HCT116 (cell line): ENCODE measurements at regions not wholly inside any gene's neighbourhood (a gene's known extent, or its start where the extent isn't known, plus 50 kb on each side); places are given as distances from the start of the nearest gene placed in this dataset.

ENCODE experiments used
- ATAC-seq: fragments of 200-7000 bp; cut with Tn5 transposase; 2 replicates; pipeline ENCODE4 v1.9.1; 2020; ENCODE audit warnings: mild to moderate bottlenecking, moderate library complexity
- BruUV-seq: library from RNA; stranded (reverse); fragments of 400-500 nt; replicated peaks from 2 replicates; lab custom pipeline; 2021; lab: Mats Ljungman, UMichigan
- CTCF ChIA-PET: fragments of 300-600 bp; sonication (Branson Sonifier 250); formaldehyde crosslinking; loops from one replicate; lab custom pipeline; 2021; ENCODE audit warnings: antibody characterized with exemption; lab: Charles Lee
- POLR2A ChIA-PET: fragments of 300-600, 350-600 bp; sonication (Branson Sonifier 250); formaldehyde crosslinking; loops from one replicate; lab custom pipeline; 2021; ENCODE audit warnings: antibody characterized with exemption; lab: Charles Lee
- RAD21 ChIA-PET, 2 experiments: fragments of 300-600 bp; sonication (Branson Sonifier 250); formaldehyde crosslinking; loops; one replicate each; lab custom pipeline; 2023; ENCODE audit warnings: low total read pairs in 2 of 2; ENCODE audit not compliant: uncharacterized antibody in 2 of 2, unreplicated experiment in 2 of 2, low non-redundant PET in 1 of 2; lab: Charles Lee
- DNase-seq: peaks from one replicate; pipeline ENCODE4 v3.0.0-alpha.2; 2010; ENCODE audit warnings: low read depth, low spot score
- H2AFZ ChIP-seq: fragments of 200-600 bp; shearing (Covaris generic), sonication (generic); 2 replicates; pipeline ENCODE4 v1.6.1; 2017; ENCODE audit warnings: low read depth, mixed run types, mixed read lengths, antibody characterized with exemption, low read length; ENCODE audit not compliant: poor library complexity, severe bottlenecking
- H3K27ac ChIP-seq: 2 replicates; pipeline ENCODE4 v1.5.1; 2012; ENCODE audit warnings: low read depth, low read length
- H3K27me3 ChIP-seq: fragments of 200-600 bp; sonication (generic); 2 replicates; pipeline ENCODE4 v1.6.1; 2016; ENCODE audit warnings: mixed run types, low read length, mixed read lengths; ENCODE audit not compliant: insufficient read depth
- H3K36me3 ChIP-seq, 2 experiments: fragments of 200-500 bp in 1 of 2; fragments of 200-600 bp in 1 of 2; sonication (Bioruptor generic) in 1 of 2; sonication (generic) in 1 of 2; 2 replicates each; pipeline versions ENCODE4 v1.5.1 to v1.6.1; 2014 to 2016; ENCODE audit warnings: low read length in 2 of 2, inconsistent platforms in 1 of 2, mixed read lengths in 1 of 2, mixed run types in 1 of 2; ENCODE audit not compliant: insufficient read depth in 2 of 2, control insufficient read depth in 1 of 2
- H3K4me1 ChIP-seq, 2 experiments: fragments of 200-600 bp in 1 of 2; sonication (generic) in 1 of 2; 2 replicates each; pipeline versions ENCODE4 v1.5.1 to v1.6.1; 2012 to 2017; ENCODE audit warnings: low read length in 2 of 2, inconsistent platforms in 1 of 2, mild to moderate bottlenecking in 1 of 2, mixed read lengths in 1 of 2, mixed run types in 1 of 2, moderate library complexity in 1 of 2; ENCODE audit not compliant: insufficient read depth in 2 of 2, control insufficient read depth in 1 of 2
- H3K4me2 ChIP-seq: fragments of 200-600 bp; sonication (generic); 2 replicates; pipeline ENCODE4 v1.6.1; 2017; ENCODE audit warnings: mixed run types, low read length, mixed read lengths
- H3K4me3 ChIP-seq, 2 experiments: fragments of 200-600 bp in 1 of 2; sonication (generic) in 1 of 2; replicated peaks in 1 of 2; 2 replicates each; pipeline ENCODE4 v1.5.1; 2011 to 2016; ENCODE audit warnings: low read length in 2 of 2, control low read depth in 1 of 2, low read depth in 1 of 2, mild to moderate bottlenecking in 1 of 2, mixed read lengths in 1 of 2, mixed run types in 1 of 2
- H3K79me2 ChIP-seq: fragments of 200-600 bp; sonication (generic); 2 replicates; pipeline ENCODE4 v1.6.1; 2017; ENCODE audit warnings: mild to moderate bottlenecking, mixed run types, low read length, moderate library complexity, mixed read lengths; ENCODE audit not compliant: insufficient read depth
- H3K9ac ChIP-seq: fragments of 200-600 bp; sonication (generic); 2 replicates; pipeline ENCODE4 v1.6.1; 2016; ENCODE audit warnings: low read length, mixed read lengths
- H3K9me2 ChIP-seq: fragments of 200-600 bp; sonication (generic), shearing (Covaris generic); 2 replicates; pipeline ENCODE4 v1.6.1; 2017; ENCODE audit warnings: mixed run types, mild to moderate bottlenecking, moderate library complexity; ENCODE audit not compliant: insufficient read depth
- H3K9me3 ChIP-seq, 2 experiments: fragments of 200-500 bp in 1 of 2; fragments of 200-600 bp in 1 of 2; sonication (Bioruptor generic) in 1 of 2; sonication (generic) in 1 of 2; 2 replicates each; pipeline ENCODE4 v1.6.1; 2014 to 2017; ENCODE audit warnings: low read length in 2 of 2, mixed read lengths in 2 of 2, inconsistent platforms in 1 of 2, low read depth in 1 of 2, mild to moderate bottlenecking in 1 of 2, mixed run types in 1 of 2, moderate library complexity in 1 of 2; ENCODE audit not compliant: control insufficient read depth in 1 of 2, insufficient read depth in 1 of 2
- H4K20me1 ChIP-seq: fragments of 200-600 bp; sonication (generic), shearing (Covaris generic); 2 replicates; pipeline ENCODE4 v1.6.1; 2017; ENCODE audit warnings: mixed run types, mild to moderate bottlenecking, moderate library complexity; ENCODE audit not compliant: insufficient read depth
- ATF3 ChIP-seq: IDR thresholded peaks from 2 replicates; pipeline ENCODE4 v1.6.1; 2012
- CBX3 ChIP-seq: IDR thresholded peaks from 2 replicates; pipeline ENCODE4 v1.6.1; 2012; ENCODE audit warnings: low read depth
- CTCF ChIP-seq, 3 experiments: fragments of 200-600 bp in 1 of 3; sonication (generic) in 1 of 3; IDR thresholded peaks in 2 of 3; conservative IDR thresholded peaks in 1 of 3; 2 replicates each; pipeline ENCODE4 v1.5.1; 2012 to 2017; ENCODE audit warnings: low read depth in 2 of 3, low read length in 2 of 3, antibody characterized with exemption in 1 of 3, borderline replicate concordance in 1 of 3, control low read depth in 1 of 3, mild to moderate bottlenecking in 1 of 3, mixed read lengths in 1 of 3, mixed run types in 1 of 3, moderate library complexity in 1 of 3; ENCODE audit not compliant: insufficient read depth in 1 of 3
- EGR1 ChIP-seq: IDR thresholded peaks from 2 replicates; pipeline ENCODE4 v1.6.1; 2012; ENCODE audit warnings: low read depth
- ELF1 ChIP-seq: IDR thresholded peaks from 2 replicates; pipeline ENCODE4 v1.6.1; 2012; ENCODE audit warnings: low read depth, borderline replicate concordance
- EZH2 ChIP-seq: fragments of 200-600 bp; sonication (generic); IDR thresholded peaks from 2 replicates; pipeline ENCODE4 v1.6.1; 2017; ENCODE audit warnings: antibody characterized with exemption, mixed run types
- JUND ChIP-seq: IDR thresholded peaks from 2 replicates; pipeline ENCODE4 v1.6.1; 2012
- POLR2A ChIP-seq: IDR thresholded peaks from 2 replicates; pipeline ENCODE4 v1.7.0; 2011; ENCODE audit warnings: borderline replicate concordance; ENCODE audit not compliant: insufficient read depth, insufficient read length; ENCODE audit errors: extremely low read depth
- POLR2AphosphoS5 ChIP-seq: IDR thresholded peaks from 2 replicates; pipeline ENCODE4 v1.6.1; 2011; ENCODE audit warnings: mild to moderate bottlenecking, low read depth, low read length, moderate library complexity
- RAD21 ChIP-seq: IDR thresholded peaks from 2 replicates; pipeline ENCODE4 v1.6.1; 2012; ENCODE audit warnings: low read depth, mild to moderate bottlenecking
- REST ChIP-seq: IDR thresholded peaks from 2 replicates; pipeline ENCODE4 v1.6.1; 2012; ENCODE audit warnings: low read depth
- SIN3A ChIP-seq: IDR thresholded peaks from 2 replicates; pipeline ENCODE4 v1.6.1; 2012; ENCODE audit warnings: low read depth
- ZFX ChIP-seq: fragments of 450-650 bp; IDR thresholded peaks from 2 replicates; pipeline ENCODE4 v1.6.1; 2017
- ZNF274 ChIP-seq: fragments of 200-500 bp; sonication (Bioruptor generic); IDR thresholded peaks from 2 replicates; pipeline ENCODE4 v1.6.1; 2014; ENCODE audit warnings: mild to moderate bottlenecking, low read depth, low read length, inconsistent platforms
- intact Hi-C: fragments of 100-400 bp; cut with micrococcal nuclease; formaldehyde crosslinking; loops from 2 replicates; pipeline ENCODE4 v1.10.0; 2022

GRCh38 chr11:109828387-109828786 lies 264.8 kb upstream of the ZC3H12C start:
- no peaks in the 10 kb centered on the region for H3K4me1 ChIP-seq
- no peak for DNase-seq

GRCh38 chr11:109838026-109838425 lies 255.2 kb upstream of the ZC3H12C start:
- no peak overlapping the region for H3K4me3 ChIP-seq
- H3K27me3 ChIP-seq, result no peaks in the 10 kb centered on the region
- no TSS peak for BruUV-seq
- H3K4me1 ChIP-seq, result no peaks in the 10 kb centered on the region
- no peak for DNase-seq
- no peak overlapping the region for H3K27ac ChIP-seq
- intact Hi-C loops, result no loop called here
- H3K9me2 ChIP-seq, result no peaks in the 10 kb centered on the region
- RAD21 ChIA-PET, result no interaction called here
- no peak overlapping the region for H2AFZ ChIP-seq
- no peaks in the 10 kb centered on the region for H3K36me3 ChIP-seq
- POLR2A ChIA-PET, result no interaction called here
- H3K9me3 ChIP-seq, result no peaks in the 10 kb centered on the region
- H3K4me2 ChIP-seq, result no peak overlapping the region
- ATAC-seq, result no peak
- no peaks in the 10 kb centered on the region for H4K20me1 ChIP-seq
- H3K9ac ChIP-seq, result no peak overlapping the region
- CTCF ChIA-PET, result no interaction called here
- no peaks in the 10 kb centered on the region for H3K79me2 ChIP-seq
- no peak for TF ChIP-seq CBX3
- no peak for TF ChIP-seq CTCF (IDR thresholded peaks at IDR 0.05 in 2 of 3, conservative IDR thresholded peaks at IDR 0.05 in 1 of 3; ENCODE audit: borderline replicate concordance in 1 of 3, insufficient read depth in 1 of 3, low read depth in 2 of 3, low read length in 2 of 3)
- no peak for TF ChIP-seq POLR2AphosphoS5
- no peak for TF ChIP-seq ZNF274
- no peak for TF ChIP-seq ATF3
- TF ChIP-seq SIN3A, result no peak
- no peak for TF ChIP-seq ELF1
- no peak for TF ChIP-seq POLR2A
- TF ChIP-seq ZFX, result no peak
- TF ChIP-seq EGR1, result no peak
- TF ChIP-seq EZH2, result no peak
- TF ChIP-seq JUND, result no peak
- TF ChIP-seq REST, result no peak
- no peak for TF ChIP-seq RAD21

More at GRCh38 chr11:109828387-109828786, 264.8 kb upstream of the ZC3H12C start:
- ChIA-PET RAD21 (no interaction called here), CTCF (no interaction called here), POLR2A (no interaction called here)
- no peaks in the 10 kb centered on the region for H3K36me3 ChIP-seq
- H3K79me2 ChIP-seq, result no peaks in the 10 kb centered on the region
- no peaks in the 10 kb centered on the region for H3K9me2 ChIP-seq
- H4K20me1 ChIP-seq, result no peaks in the 10 kb centered on the region
- no peaks in the 10 kb centered on the region for H3K27me3 ChIP-seq
- no peak overlapping the region for H3K9ac ChIP-seq
- no peak overlapping the region for H2AFZ ChIP-seq
- BruUV-seq, result no TSS peak
- H3K4me2 ChIP-seq, result no peak overlapping the region
- no peak overlapping the region for H3K27ac ChIP-seq
- intact Hi-C loops, result no loop called here
- no peak overlapping the region for H3K4me3 ChIP-seq
- TF ChIP-seq EGR1 (no peak), ZFX (no peak)
- H3K9me3 ChIP-seq, result no peaks in the 10 kb centered on the region
- ATAC-seq, result no peak
